ENCODE measurements at regions not wholly inside any gene's neighbourhood (a gene's known extent, or its start where the extent isn't known, plus 50 kb on each side); places are given as distances from the start of the nearest gene placed in this dataset.

GRCh38 chr4:140311257-140311835, 62.1 kb upstream of the SCOC start:
- no peak for TF ChIP-seq SNAI2 (CRISPR knock-in tag; IDR thresholded peaks at IDR 0.05)
- no peak for TF ChIP-seq ESRRG (CRISPR knock-in tag; IDR thresholded peaks at IDR 0.05)
- TF ChIP-seq, protein P1, sequence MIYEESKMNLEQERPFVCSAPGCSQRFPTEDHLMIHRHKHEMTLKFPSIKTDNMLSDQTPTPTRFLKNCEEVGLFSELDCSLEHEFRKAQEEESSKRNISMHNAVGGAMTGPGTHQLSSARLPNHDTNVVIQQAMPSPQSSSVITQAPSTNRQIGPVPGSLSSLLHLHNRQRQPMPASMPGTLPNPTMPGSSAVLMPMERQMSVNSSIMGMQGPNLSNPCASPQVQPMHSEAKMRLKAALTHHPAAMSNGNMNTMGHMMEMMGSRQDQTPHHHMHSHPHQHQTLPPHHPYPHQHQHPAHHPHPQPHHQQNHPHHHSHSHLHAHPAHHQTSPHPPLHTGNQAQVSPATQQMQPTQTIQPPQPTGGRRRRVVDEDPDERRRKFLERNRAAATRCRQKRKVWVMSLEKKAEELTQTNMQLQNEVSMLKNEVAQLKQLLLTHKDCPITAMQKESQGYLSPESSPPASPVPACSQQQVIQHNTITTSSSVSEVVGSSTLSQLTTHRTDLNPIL (CRISPR knock-in tag; IDR thresholded peaks at IDR 0.05; ENCODE audit: low read depth), result no peak
